ENCODE measurements at regions not wholly inside any gene's neighbourhood (a gene's known extent, or its start where the extent isn't known, plus 50 kb on each side); places are given as distances from the start of the nearest gene placed in this dataset.
"Not testable (repeated sequence)": the region's sequence is repeated elsewhere in the genome, so short reads cannot be mapped to it uniquely, and the experiment has no call there.

- DNase-seq = no peak
Measured at GRCh38 chr3:177758126-177758525, 560.8 kb upstream of the TBL1XR1 start.

GRCh38 chr3:177760803-177761202 is 563.5 kb upstream of the TBL1XR1 start:
- DNase-seq = no peak

- no peak for DNase-seq
Measured at GRCh38 chr3:177764377-177764912, 567.2 kb upstream of the TBL1XR1 start.

GRCh38 chr3:177764933-177765332 is 567.7 kb upstream of the TBL1XR1 start:
- no peak for DNase-seq

GRCh38 chr3:177770383-177771230 is 573.3 kb upstream of the TBL1XR1 start:
- no peak for DNase-seq

GRCh38 chr3:177771780-177772179 is 574.5 kb upstream of the TBL1XR1 start:
- no peak for DNase-seq

GRCh38 chr3:177772908-177773557 is 575.8 kb upstream of the TBL1XR1 start:
- no peak for DNase-seq

GRCh38 chr3:177773717-177774116 is 576.4 kb upstream of the TBL1XR1 start:
- DNase-seq = no peak

- DNase-seq = no peak
Measured at GRCh38 chr3:177776661-177777101, 579.4 kb upstream of the TBL1XR1 start.

GRCh38 chr3:177777699-177778098 is 580.4 kb upstream of the TBL1XR1 start:
- peak; percentile 52 to 53 for DNase-seq

- DNase-seq = no peak
Measured at GRCh38 chr3:177778633-177779032, 581.4 kb upstream of the TBL1XR1 start.

GRCh38 chr3:177781686-177782161 is 584.4 kb upstream of the TBL1XR1 start:
- no peak for DNase-seq

GRCh38 chr3:177783338-177783737 is 586.1 kb upstream of the TBL1XR1 start:
- no peak for DNase-seq

GRCh38 chr3:177783767-177784166 is 586.5 kb upstream of the TBL1XR1 start:
- no peak for DNase-seq

GRCh38 chr3:177787279-177788041 is 590.2 kb upstream of the TBL1XR1 start:
- peak in 1 of 2 donors; percentile 27 for DNase-seq

- no peak for DNase-seq
Measured at GRCh38 chr3:177789500-177789899, 592.2 kb upstream of the TBL1XR1 start.

- no peak for DNase-seq
Measured at GRCh38 chr3:177792311-177793030, 595.2 kb upstream of the TBL1XR1 start.

GRCh38 chr3:177793451-177793850 is 596.2 kb upstream of the TBL1XR1 start:
- no peak for DNase-seq

GRCh38 chr3:177795216-177795615 is 597.9 kb upstream of the TBL1XR1 start:
- no peak for DNase-seq

- DNase-seq = no peak
Measured at GRCh38 chr3:177795859-177796258, 598.6 kb upstream of the TBL1XR1 start.

- DNase-seq = not testable (repeated sequence)
Measured at GRCh38 chr3:177800147-177800546, 602.9 kb upstream of the TBL1XR1 start.

- no peak for DNase-seq
Measured at GRCh38 chr3:177800561-177800960, 603.3 kb upstream of the TBL1XR1 start.
